OCI-LY3 (cell line): ENCODE measurements at regions not wholly inside any gene's neighbourhood (a gene's known extent, or its start where the extent isn't known, plus 50 kb on each side); places are given as distances from the start of the nearest gene placed in this dataset.

Experiments
- H2AFZ ChIP-seq: fragments of 200-600, 300-600 bp; shearing (Covaris generic); 2 replicates; pipeline ENCODE4 v1.6.0; 2014; ENCODE audit warnings: antibody characterized with exemption, low read depth, low read length
- H3K27ac ChIP-seq: fragments of 200-600, 300-600 bp; sonication (generic); 2 replicates; pipeline ENCODE4 v1.5.1; 2014; ENCODE audit warnings: mild to moderate bottlenecking, low read length, moderate library complexity, mixed read lengths
- H3K27me3 ChIP-seq: fragments of 200-600, 300-600 bp; sonication (generic); 2 replicates; pipeline ENCODE4 v1.6.1; 2014; ENCODE audit warnings: low read depth, low read length, mixed read lengths
- H3K36me3 ChIP-seq: fragments of 200-600, 300-600 bp; sonication (generic); replicated peaks from 2 replicates; pipeline ENCODE3; 2014; ENCODE audit warnings: low read depth, low read length, mixed read lengths
- H3K4me1 ChIP-seq: fragments of 300-600, 200-600 bp; sonication (generic); 2 replicates; pipeline ENCODE4 v1.6.1; 2014; ENCODE audit warnings: low read length, mixed read lengths
- H3K4me2 ChIP-seq: fragments of 200-600, 300-600 bp; sonication (generic); 2 replicates; pipeline ENCODE4 v1.6.1; 2014; ENCODE audit warnings: low read length, mixed read lengths
- H3K4me3 ChIP-seq: fragments of 300-600, 200-600 bp; sonication (generic); 2 replicates; pipeline ENCODE4 v1.5.1; 2014; ENCODE audit warnings: antibody characterized with exemption, mild to moderate bottlenecking, low read length, moderate library complexity
- H3K79me2 ChIP-seq: fragments of 300-600, 200-600 bp; shearing (Covaris generic); 2 replicates; pipeline ENCODE4 v1.6.1; 2014; ENCODE audit warnings: mild to moderate bottlenecking, low read length, mixed read lengths
- H3K9ac ChIP-seq: fragments of 300-600, 200-600 bp; shearing (Covaris generic); 2 replicates; pipeline ENCODE4 v1.6.0; 2014; ENCODE audit warnings: mild to moderate bottlenecking, low read length, moderate library complexity
- H3K9me3 ChIP-seq: fragments of 200-600, 300-600 bp; shearing (Covaris generic); 2 replicates; pipeline ENCODE4 v1.6.1; 2014; ENCODE audit warnings: low read length, mixed read lengths; ENCODE audit not compliant: insufficient read depth
- H4K20me1 ChIP-seq: fragments of 200-600, 300-600 bp; sonication (generic); 2 replicates; pipeline ENCODE4 v1.6.1; 2016; ENCODE audit warnings: low read length, mixed read lengths; ENCODE audit not compliant: insufficient read depth
- CTCF ChIP-seq: fragments of 200-600, 300-600 bp; sonication (generic); IDR thresholded peaks from 2 replicates; pipeline ENCODE4 v1.5.1; 2014; ENCODE audit warnings: antibody characterized with exemption, low read length, low read depth
- EZH2phosphoT487 ChIP-seq: fragments of 200-600 bp; shearing (Covaris generic); IDR thresholded peaks from 2 replicates; pipeline ENCODE4 v1.6.1; 2018; ENCODE audit warnings: antibody characterized with exemption, mixed run types, low read depth

DNA sequence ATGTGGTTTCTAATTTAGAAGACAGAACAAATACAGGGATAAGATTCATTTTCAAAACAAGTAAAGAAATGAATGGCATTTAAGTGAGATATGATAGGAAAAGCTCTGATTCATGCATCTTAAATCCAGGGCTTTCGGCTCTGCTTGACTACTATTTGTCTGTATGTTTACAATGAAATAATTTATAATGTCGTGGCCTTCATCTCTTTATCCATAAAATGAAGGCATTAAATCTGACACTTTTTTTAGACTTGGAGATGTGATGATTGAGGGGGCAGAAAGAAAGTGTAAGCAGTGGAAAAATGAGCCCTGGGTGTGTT, 115.7 kb upstream of the KIT start:
- Histone ChIP-seq H3K4me3 (no peak overlapping the region), H3K4me1 (peaks cover 7% of the 10 kb centered on the region; the same call in 1 of the 2 replicates), H4K20me1 (no peaks in the 10 kb centered on the region), H3K36me3 (no peaks in the 10 kb centered on the region), H2AFZ (no peak overlapping the region), H3K9ac (no peak overlapping the region), H3K27me3 (no peaks in the 10 kb centered on the region), H3K27ac (no peak overlapping the region), H3K79me2 (no peaks in the 10 kb centered on the region), H3K4me2 (no peak overlapping the region), H3K9me3 (no peaks in the 10 kb centered on the region)
- TF ChIP-seq EZH2phosphoT487 (no peak), CTCF (no peak)

DNA sequence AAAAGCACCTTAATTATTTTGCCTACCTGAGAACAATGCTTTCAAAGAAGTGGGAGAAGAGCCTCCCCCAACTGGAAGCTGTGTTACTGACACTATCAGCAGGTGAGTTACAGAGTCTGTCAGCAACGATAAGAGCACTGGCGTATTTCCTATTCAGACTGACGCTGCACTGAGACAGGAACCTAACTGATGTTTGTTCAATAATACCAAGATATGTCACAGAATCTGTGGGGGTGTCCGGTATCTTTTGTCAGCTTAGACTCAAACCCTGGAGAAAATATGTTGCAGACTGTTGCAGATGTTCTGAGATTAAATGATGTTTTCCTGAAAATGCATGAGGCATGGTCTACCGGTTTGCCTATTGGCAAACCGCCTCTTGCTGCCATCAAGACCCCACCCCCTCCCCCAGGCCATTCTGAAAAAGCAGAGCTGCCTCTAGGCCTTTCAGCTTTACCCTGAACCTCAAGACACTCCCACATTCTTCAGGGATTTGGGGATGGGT, 115.2 kb upstream of the KIT start:
- Histone ChIP-seq H3K27ac (no peak overlapping the region), H3K4me3 (no peak overlapping the region), H2AFZ (no peak overlapping the region), H3K79me2 (no peaks in the 10 kb centered on the region), H3K4me2 (no peak overlapping the region), H3K4me1 (peaks cover 12% of the 10 kb centered on the region), H3K9me3 (no peaks in the 10 kb centered on the region), H3K27me3 (no peaks in the 10 kb centered on the region), H4K20me1 (no peaks in the 10 kb centered on the region), H3K9ac (no peak overlapping the region), H3K36me3 (no peaks in the 10 kb centered on the region)
- no peak for TF ChIP-seq EZH2phosphoT487
- TF ChIP-seq CTCF: no peak

- no peak overlapping the region for H2AFZ ChIP-seq
Measured at GRCh38 chr4:54543088-54543795, 114.5 kb upstream of the KIT start.

More at GRCh38 chr4:54543088-54543795, 114.5 kb upstream of the KIT start:
- Histone ChIP-seq H4K20me1 (no peaks in the 10 kb centered on the region), H3K9me3 (no peaks in the 10 kb centered on the region), H3K27me3 (no peaks in the 10 kb centered on the region), H3K4me1 (peaks cover 18% of the 10 kb centered on the region), H3K9ac (no peak overlapping the region), H3K36me3 (no peaks in the 10 kb centered on the region), H3K4me2 (no peak overlapping the region), H3K79me2 (no peaks in the 10 kb centered on the region), H3K4me3 (no peak overlapping the region), H3K27ac (no peak overlapping the region)
- TF ChIP-seq CTCF (no peak), EZH2phosphoT487 (no peak)
